DMS114 treated with DMSO at 0.1 percent for 48 hours (cell line): ENCODE measurements at regions not wholly inside any gene's neighbourhood (a gene's known extent, or its start where the extent isn't known, plus 50 kb on each side); places are given as distances from the start of the nearest gene placed in this dataset.
"Not testable (repeated sequence)": the region's sequence is repeated elsewhere in the genome, so short reads cannot be mapped to it uniquely, and the experiment has no call there.

Source experiments
- DNase-seq: peaks from one replicate; lab custom pipeline; 2025; ENCODE audit not compliant: unreplicated experiment; lab: John Stamatoyannopoulos, UW

DNA sequence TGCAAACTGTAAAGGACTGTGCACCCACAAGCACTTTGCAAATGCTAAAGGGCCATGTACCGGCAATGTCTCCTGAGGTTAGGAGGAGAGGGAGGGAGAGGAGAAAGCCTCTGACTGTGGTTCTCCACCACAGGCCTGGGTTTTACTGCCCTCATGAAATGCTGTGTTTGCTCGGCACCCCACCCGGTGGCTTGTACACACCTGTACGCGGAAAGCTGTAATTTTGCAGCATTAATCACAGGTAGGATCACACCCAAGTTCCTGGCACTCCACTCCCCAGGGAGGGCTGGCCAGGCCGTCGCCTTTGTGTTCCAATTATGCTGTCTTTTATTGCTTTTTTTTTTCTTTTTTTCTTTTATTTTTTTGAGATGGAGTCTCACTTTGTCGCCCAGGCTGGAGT lies 78.5 kb upstream of the MYL10 start:
- no peak for DNase-seq

DNA sequence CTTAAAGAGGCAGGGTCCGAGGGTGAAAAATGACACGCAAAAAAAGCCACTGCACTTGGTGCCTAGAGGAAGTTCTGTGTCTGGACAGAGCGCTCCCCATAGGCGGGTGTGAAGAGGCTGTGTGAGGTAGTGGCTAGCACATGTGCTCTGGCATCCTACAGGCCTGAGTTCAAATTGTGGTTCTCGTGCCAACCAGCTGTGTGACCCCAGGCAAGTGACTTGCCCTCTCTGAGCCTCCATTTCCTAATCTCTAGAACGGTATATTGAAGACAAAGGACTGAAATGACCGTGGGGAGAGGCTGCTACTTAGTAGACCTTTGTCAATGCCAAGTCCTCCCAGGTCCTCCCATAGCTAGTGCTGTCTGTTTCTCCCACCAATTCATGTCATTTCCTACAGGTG lies 79.1 kb upstream of the MYL10 start:
- DNase-seq: no peak

DNA sequence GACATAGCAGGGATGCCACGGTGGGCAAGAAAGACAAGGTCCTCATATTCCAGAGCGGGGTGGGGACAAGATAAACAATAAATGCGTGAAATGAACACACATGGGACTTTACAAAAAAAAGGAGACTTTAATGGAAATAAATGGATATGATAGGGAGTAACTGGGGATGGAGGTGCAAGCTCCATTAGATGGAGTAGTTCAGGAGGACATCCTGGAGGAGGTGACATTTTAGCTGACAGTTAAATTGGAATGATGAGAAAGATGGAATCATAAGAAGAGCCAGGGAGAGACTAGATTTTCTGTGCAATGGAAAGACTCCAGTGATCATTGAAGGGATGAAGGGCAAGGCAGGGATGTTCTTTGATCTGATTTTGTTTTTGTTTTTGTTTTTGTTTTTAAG lies 83.6 kb upstream of the MYL10 start:
- DNase-seq: no peak

DNA sequence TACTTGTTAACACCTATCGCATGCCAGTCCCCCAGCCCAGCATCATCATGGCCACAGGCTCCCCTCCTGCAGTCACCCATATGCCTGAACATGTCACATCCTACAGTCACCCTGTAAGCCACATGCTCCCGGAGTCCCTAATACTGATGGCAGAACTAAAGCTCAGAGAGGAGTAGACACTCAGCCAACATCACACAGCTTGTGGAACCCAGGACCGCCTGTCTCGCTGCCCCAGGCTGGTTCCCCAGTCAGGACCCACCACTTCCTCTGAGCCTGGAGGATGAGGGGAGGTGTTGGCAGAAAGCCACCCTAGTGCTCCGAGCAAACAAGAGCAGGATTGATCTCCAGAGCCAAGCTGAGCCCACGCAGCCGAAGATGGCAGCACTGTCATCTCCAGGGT lies 85.0 kb upstream of the MYL10 start:
- no peak for DNase-seq

DNA sequence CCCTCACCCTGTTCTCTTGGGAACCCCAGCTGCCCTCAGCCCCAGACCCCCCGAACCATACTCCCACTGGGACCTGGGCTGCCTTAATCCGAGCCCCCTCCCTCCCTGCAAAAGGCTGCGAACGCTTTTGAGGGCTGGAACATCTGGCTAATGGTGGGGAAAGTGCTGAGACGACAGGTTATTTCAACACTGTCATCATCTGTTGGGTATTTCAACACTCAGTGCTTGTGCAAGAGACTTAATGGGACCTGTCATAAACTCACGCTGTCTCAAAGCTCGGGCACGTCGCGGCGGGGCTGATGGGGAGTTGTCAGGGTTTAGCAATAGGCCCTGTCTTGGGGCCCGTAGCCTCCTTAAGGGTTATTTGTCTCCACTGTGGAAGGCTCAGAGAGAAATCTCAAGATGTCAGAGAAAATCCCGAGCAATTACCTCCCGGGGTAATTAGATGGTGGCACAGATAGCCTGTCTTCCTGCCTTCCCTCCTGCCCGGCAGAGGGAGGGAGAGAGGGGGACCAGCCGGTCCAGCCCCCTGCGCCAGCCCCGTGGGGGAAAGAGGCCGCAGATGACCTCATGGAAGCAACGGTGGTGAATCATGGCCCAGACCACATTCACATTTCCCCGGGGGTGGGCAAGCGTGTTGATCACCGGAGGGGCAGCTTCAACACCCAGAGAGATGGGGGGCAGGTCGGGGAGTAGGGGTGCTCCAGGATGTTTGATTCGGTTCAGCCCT lies 88.7 kb upstream of the MYL10 start:
- no peak for DNase-seq

DNA sequence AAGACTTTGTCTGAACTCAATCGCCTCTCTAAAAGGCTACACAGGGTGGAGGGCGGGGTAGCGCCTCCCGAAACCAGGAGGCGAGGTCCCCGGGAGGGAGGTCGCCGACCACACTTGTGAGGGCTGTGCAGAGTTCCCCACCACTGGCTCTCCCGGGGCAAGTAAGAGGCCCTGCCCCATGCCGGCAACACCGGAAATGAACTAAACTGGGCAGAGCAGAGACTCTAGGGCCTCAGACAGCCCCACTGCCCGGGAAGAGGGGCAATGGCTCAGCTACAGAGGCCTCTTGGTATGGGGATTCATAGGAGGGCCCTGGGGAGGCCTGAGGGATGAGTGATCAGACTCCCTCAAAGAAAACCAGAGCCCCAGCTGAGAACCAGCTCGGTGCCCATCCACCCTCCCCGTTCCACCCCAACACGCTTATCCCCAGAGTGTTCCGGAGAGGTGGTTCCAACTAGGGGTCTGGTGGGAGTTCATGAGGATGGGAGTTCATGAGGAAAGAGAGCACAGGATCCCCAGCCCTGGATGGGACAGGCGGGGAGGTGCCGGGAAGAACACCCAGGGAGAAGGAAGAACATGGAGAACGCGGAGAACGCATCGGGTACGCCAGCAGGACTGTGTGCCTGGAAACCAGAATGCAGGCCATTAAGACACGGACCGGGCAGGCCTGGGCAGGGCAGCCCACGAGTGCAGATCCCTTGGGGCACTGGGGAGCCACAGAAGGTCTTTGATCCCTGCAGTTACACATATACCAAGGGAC lies 89.4 kb upstream of the MYL10 start:
- DNase-seq: no peak

DNA sequence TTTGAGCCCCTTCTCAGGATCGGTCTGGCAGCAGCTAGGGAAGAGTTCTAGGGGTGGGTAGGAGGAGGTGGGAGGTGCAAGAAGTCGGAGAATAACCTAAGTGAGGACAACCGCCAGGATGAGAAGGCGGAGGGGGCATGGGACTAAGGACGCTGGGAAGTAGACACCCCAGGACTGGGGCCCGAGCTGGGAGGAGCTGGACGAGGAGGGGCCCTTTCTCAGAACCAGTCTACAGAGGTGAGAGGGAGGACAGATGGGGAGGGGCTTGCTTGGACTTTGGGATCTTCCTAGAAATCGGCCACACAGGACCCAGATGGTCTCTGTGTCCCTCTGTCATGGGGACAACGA lies 90.0 kb upstream of the MYL10 start:
- no peak for DNase-seq

DNA sequence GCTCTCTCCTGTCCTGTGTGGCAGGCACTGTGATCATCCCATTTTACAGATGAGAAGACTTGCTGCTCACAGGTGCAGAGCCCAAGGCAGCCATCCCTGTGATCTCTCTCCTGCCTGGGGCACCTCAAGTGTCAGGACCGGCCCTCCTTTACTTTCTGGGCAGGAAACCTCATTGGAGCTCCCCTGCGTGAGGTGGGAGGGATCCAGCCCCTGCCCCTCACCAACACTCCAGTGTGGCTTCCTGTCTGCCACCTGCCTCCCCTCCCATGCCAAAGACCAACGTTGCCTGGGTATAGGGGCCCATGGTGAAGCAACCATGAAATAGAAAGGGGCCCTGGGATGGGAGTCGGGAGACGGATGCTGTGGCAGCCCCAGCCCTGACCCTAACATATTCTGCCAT lies 91.2 kb upstream of the MYL10 start:
- DNase-seq: no peak

DNA sequence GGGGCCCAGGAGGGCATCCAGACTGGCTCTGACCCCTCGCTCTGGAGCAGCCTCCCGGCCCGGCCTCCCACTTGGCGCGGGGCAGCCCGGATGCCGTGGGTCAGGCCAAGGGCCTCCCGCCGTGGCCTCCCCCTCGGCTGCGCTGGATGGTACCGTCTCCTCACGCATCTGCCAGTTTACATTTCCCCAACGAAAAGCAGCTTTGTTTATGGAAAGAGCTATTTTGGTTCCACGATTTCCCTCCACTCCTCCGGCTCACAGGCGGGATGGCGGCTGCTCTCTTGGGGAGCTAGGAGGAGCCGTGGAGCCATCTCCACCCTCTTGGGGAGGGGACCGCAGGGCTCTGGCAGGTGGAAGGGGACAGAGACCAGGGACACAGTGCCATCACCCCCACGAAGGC lies 93.2 kb upstream of the MYL10 start:
- DNase-seq: no peak

DNA sequence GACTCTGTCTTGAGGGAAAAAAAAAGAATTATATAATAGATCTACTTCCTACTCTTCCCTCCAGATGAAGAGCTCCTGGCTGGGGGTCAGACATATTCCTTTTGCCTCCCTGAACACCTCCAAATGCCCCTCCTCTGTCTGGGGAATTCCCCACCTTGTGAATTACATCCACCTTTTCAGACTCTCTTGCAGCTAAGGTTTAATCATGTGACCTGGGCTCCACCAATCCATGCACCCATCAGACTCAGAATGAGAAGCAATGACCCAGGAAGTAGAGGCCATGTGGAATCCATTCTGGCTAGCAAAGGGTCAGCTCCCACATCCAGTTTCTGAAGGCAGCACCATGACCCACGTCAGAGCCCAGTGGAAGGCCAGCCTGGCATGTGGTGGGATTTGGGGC lies 93.6 kb upstream of the CUX1 start:
- no peak for DNase-seq

DNA sequence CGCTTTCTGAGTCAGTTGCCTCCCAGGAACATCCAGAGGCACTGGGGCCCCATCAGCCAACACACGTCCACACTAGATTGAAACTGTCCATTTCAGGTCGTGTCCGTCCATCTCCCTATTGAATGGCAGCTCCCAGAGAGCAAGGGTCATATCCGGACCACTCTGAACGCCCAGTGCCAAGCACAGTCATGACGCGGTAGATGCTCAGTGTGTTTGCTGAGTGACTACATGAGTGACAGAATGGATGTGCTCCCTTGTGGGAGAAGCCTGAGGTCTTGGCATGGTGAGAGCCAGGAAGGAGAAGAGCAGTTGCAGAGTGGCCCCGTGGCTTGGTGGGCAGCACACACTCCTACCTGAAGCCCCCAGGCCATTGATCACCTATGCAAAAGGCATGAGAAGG lies 92.5 kb upstream of the CUX1 start:
- no peak for DNase-seq

DNA sequence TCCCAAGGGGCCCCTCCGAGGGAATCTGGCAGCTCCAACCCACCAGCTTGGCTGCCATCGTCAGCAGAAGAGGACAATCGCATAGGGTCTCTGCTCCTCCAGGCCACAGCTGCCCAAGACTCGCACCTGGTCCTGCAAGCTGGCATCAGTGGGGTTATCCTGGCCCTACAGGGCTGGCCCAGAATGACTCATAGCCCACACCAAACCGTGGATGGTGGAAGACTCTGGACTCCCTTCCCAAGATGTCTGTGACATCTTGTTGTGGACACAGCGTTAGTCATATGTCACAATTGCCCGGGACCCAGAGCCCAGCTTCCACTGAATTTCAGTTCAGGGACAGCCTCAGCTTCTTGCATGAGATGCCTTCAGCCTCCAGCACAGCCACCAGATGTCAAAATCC lies 91.5 kb upstream of the CUX1 start:
- no peak for DNase-seq

DNA sequence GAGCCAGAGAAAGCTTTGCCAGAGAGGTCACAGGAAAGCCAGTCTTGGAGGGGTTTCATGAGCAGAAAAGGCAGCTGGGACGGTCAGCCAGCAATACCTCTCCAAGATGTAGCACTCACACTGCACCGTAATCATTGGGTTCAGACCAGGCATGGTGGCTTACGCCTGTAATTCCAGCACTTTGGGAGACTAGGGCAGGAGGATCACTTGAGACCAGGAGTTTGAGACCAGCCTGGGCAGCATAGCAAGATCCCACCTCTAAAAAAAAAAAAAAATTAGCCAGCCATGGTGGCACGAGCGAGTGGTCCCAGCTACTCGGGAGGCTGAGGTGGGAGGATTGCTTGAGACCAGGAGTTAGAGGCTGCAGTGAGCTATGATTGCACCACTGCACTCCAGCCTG lies 90.2 kb upstream of the CUX1 start:
- no peak for DNase-seq

DNA sequence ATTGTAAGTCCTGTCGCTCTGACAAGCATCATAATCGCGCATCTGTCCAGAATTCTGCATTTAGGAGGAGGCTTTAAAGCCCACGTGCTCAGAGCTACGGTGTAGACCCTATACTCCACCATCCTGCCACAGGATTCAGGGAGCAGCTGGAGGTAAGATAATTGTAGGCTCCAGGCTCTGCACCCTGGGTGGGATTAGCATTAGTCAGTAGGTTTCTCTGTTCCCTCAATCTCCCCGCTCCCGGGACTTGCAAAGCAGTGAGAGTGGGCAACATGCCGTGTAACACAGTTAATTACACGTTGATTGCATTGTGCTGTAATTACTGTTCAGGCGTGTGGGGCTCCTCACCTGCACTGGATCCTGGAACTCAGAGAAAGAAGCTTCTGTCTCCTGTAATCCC lies 89.3 kb upstream of the CUX1 start:
- DNase-seq: no peak

DNA sequence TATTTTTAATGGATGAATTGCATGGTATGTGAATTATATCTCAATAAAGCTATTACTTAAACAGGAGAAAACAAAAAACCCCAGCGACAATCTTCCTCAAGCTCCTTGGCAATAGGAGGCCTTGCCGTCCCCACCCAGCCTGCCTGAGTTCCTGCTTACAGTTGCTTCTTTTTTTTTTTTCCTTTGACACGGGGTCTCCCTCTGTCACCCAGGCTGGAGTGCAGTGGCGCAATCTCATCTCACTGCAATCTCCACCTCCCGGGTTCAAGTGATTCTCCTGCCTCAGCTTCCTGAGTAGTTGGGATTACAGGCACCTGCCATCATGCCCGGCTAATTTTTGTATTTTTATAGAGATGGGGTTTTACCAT lies 88.6 kb upstream of the CUX1 start:
- not testable (repeated sequence) for DNase-seq

DNA sequence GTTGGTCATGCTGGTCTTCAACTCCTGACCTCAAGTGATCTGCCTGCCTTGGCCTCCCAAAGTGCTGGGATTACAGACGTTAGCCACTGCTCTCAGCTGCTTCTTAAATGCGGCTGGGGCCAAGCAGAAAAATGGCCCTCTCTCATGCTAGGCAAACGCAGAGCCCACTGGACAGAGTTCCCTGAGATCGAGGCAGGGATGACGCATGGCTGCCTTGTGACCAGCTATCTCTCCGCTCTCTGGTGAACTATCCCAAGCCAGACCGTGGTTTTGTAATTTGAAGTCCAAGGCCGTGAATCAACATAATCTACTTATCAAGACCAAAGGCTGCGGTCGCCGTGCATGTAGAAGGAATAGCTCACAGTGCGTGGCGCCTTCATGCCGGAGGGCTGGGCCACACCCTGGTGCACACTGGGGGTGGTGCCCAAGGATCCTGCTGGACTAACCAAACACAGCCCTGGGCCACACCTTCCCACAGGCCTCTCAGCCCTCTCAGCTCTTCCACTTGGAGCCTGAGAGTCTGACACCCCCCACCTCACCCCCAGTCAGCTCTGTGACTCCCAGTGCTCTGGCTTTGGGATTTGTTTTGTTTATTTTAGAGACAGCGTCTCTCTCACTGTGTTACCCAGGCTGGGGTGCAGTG lies 88.1 kb upstream of the CUX1 start:
- DNase-seq: no peak

DNA sequence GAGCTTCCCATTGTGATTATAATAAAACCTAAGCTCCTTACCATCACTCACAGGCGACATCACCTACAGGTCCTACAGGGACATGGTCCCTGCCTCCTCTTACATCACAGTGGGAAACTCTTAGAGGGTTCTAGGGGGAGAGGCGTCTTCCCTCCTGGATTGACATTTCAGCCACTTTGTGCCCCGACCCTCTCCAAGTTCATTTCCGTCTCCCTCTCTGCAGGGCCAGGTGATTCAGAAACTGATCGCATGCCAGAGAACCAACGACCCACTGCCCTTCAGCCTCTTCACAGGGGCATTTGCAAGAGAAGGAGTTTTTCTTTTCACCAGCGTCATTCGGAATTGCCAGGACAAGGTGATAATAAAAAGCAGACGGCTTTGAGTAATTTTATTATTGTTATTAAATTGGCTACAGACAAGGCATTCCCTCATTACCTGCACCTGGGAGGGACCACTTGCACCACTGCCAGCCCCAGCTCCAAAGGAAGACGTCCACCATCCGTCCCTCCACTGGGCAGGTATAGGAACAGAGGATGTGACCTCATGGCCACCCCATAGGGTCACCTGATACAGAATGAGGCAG lies 85.8 kb upstream of the CUX1 start:
- no peak for DNase-seq

DNA sequence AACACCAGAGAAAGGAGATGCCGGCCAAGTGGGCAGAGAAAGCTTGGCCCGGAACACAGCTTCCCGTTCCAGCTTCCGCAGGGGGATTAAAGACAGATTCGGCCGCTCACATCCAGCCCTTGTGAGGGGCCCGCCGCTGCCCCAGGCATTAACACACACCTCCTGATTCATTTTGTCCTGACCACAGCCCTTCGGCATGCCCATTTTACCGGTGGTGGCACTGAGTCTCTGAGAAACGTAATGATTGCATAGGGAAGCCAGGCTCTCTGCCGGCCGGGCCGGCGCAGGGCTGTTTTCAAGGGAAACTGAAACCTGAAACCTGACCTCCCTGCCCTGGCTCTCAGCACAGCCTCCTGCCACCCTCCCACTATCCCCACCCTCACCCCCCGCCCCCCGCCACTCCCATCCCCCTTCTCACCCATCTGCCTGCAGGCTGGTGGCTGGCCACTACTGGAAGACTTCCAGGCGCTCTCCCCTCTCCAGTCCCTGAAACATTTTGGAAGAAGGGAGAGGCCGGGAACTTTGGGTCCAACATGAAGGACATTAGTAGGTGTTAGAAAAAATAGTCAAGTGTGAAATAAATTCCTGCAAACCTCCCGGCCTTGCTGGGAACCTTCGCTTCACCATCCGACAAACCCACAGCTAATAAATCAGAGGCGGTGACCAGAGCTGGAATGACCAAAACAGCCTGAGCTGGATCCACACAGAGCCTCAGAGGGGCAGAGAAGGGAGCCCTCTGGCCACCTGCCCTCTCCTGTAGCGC lies 83.5 kb upstream of the CUX1 start:
- no peak for DNase-seq

DNA sequence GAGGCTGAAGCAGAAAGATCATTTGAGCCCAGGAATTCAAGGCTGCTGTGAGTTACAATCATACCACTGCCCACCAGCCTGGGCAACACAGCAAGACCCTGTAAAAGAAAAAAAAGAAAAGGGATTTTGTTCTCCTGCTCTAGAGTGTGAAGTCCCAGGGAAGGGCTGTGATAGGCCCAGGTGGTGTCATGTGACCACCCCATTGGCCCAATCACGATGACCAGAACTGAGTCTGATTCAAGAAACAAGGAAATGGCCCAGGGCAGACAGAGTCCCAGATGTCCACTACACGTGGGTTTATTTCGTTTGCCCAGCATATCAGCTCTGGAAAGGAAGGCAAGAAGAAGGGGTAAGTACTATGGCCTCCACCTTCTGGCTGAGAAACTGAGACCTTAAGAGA lies 81.3 kb upstream of the CUX1 start:
- DNase-seq: no peak

DNA sequence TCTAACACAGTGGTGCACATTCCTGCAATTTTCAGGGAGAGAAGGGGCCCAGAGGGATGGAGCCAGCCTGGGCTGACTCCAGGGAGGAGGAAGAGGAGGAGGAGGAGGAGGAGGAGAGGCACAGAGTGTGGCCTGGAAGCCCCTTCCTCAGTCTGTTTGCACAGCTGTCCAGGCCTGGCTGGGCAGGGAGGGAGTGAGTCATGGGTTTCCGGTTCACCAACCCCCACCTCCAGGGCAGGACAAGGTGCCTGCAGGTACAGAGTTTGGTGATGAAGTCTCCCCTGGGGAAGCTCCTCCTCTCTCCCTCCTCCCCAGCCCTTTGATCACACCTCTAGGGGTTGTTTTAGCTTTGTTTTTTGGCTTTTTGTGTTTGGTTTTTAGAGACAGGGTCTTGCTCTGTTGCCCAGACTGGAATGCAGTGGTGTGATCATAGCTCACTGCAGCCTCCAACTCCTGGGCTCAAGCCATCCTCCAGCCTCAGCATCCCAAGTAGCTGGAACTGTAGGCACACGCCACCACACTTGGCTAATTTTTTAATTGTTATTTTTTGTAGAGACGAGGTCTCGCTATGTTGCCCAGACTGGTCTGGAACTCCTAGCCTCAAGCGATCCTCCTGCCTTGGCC lies 77.5 kb upstream of the CUX1 start:
- no peak for DNase-seq
